Pancreas (tissue), 10 donors: ENCODE measurements at regions not wholly inside any gene's neighbourhood (a gene's known extent, or its start where the extent isn't known, plus 50 kb on each side); places are given as distances from the start of the nearest gene placed in this dataset.

ENCODE experiments used
- ATAC-seq, 4 donors: fragments of 200-7000 bp; cut with Tn5 transposase; one replicate each; pipeline versions ENCODE4 v1.8.0 to v1.9.1; 2020; ENCODE audit warnings: mild to moderate bottlenecking in 4 of 4, moderate library complexity in 4 of 4
- DNase-seq, 6 donors: peaks; one replicate each; pipeline ENCODE4 v3.0.0-alpha.2; 2020
- FAIRE-seq: peaks from 2 replicates; lab custom pipeline; 2012; peaks lifted over from hg19 to GRCh38; lab: Jason Lieb, UNC
- H3K27ac ChIP-seq, 4 donors: fragments of 200-600 bp; sonication (generic); 1 replicate in 3 of 4; 2 replicates in 1 of 4; pipeline versions ENCODE4 v1.5.0 to v1.8.0; 2020
- H3K27me3 ChIP-seq, 4 donors: fragments of 200-600 bp; one replicate each; pipeline ENCODE4 v1.8.0; 2021
- H3K36me3 ChIP-seq, 3 donors: fragments of 200-600 bp; sonication (generic) in 1 of 3; one replicate each; pipeline versions ENCODE4 v1.5.0 to v1.8.0; 2020 to 2021
- H3K4me1 ChIP-seq, 3 donors: fragments of 200-600 bp; one replicate each; pipeline ENCODE4 v1.8.0; 2021
- H3K4me3 ChIP-seq, 4 donors: fragments of 200-600 bp; sonication (generic) in 2 of 4; one replicate each; pipeline versions ENCODE4 v1.5.0 to v1.8.0; 2020 to 2021
- H3K9me3 ChIP-seq, 4 donors: fragments of 200-600 bp; one replicate each; pipeline ENCODE4 v1.8.0; 2021
- WGBS, 2 donors: extraction: QIAGEN DNeasy Blood & Tissue Kit; methylation state at CpG; one replicate each; pipeline ENCODE4 v1.1.7; 2013; 5-methylcytosine and 5-hydroxymethylcytosine counted together
- intact Hi-C, 3 donors: fragments of 100-400 bp; cut with DNase I; formaldehyde crosslinking; loops; one replicate each; pipeline versions ENCODE4 v1.11.1 to v1.14.2; 2022
- TF ChIP-seq, protein P1 (sequence below), 4 donors: fragments of 200-600 bp; sonication (generic) in 3 of 4; IDR thresholded peaks; one replicate each; pipeline versions ENCODE4 v1.5.0 to v1.8.0; 2021; ENCODE audit warnings: antibody characterized with exemption in 4 of 4
- donor health status: healthy with polysubstance abuse.
- donor health status: DM: no; HTN: no; CAD: no; lungs with moderate emphysema.
- donor health status: DM: no; HTN: no; CAD: no.
- donor health status: control.
- donor health status: control.
- donor health status: Bipolar disorder and iron deficiency.
- donor health status: DM: yes; HTN: yes; CAD: no.
- donor health status: DM: no; HTN: no; CAD: no.
- donor health status: DM: no; HTN: no; CAD: no.
- donor health status: DM: yes; HTN: yes; CAD: no.

GRCh38 chr20:60113771-60114170 lies 155.5 kb downstream of the CDH26 start:
- H3K4me1 ChIP-seq: no peaks in the 10 kb centered on the region
- ATAC-seq (no peak), DNase-seq (no peak), FAIRE-seq (no peak)
- TF ChIP-seq, protein P1, sequence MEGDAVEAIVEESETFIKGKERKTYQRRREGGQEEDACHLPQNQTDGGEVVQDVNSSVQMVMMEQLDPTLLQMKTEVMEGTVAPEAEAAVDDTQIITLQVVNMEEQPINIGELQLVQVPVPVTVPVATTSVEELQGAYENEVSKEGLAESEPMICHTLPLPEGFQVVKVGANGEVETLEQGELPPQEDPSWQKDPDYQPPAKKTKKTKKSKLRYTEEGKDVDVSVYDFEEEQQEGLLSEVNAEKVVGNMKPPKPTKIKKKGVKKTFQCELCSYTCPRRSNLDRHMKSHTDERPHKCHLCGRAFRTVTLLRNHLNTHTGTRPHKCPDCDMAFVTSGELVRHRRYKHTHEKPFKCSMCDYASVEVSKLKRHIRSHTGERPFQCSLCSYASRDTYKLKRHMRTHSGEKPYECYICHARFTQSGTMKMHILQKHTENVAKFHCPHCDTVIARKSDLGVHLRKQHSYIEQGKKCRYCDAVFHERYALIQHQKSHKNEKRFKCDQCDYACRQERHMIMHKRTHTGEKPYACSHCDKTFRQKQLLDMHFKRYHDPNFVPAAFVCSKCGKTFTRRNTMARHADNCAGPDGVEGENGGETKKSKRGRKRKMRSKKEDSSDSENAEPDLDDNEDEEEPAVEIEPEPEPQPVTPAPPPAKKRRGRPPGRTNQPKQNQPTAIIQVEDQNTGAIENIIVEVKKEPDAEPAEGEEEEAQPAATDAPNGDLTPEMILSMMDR (IDR thresholded peaks at IDR 0.05): no peak
- peaks cover 0 to 11% (median 0%) of the 10 kb centered on the region in 4 donors for H3K27me3 ChIP-seq
- H3K4me3 ChIP-seq: no peak overlapping the region
- WGBS, 2 donors: 61 to 74% methylated on average over 6 of the region's 6 CpGs
- H3K9me3 ChIP-seq: no peaks in the 10 kb centered on the region
- intact Hi-C loops: loop anchor here in 1 of 3 donors (5.0 kb wide), 1 partner anchor 329 kb away; no protein-coding TSS in a partner anchor
- H3K36me3 ChIP-seq: no peaks in the 10 kb centered on the region
- H3K27ac ChIP-seq: no peak overlapping the region

DNA sequence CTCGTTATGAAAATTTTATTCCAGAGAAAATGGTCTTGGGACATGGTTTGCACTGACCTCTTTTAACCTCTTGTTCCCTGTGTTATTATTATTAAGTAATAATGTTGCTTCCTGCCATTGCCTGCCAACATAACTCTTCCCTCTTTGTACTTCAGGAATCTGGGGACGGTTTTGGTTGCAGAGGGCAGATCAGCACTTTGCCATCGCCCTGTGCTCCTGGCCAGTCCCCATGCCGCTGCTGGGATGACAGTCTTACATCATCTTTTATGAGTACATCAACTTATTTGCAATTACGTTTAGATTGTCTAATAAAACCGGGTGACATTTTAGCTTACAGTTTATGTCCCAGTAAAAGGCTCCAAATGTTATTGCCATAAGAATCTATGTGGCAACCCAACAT lies 157.2 kb downstream of the CDH26 start:
- no peak overlapping the region for H3K27ac ChIP-seq
- ATAC-seq (no peak), DNase-seq (no peak), FAIRE-seq (no peak)
- H3K9me3 ChIP-seq: no peaks in the 10 kb centered on the region
- peaks cover 0 to 11% (median 0%) of the 10 kb centered on the region in 4 donors for H3K27me3 ChIP-seq
- 55 to 57% methylated on average over 6 of the region's 6 CpGs for WGBS, 2 donors
- no peak overlapping the region for H3K4me3 ChIP-seq
- TF ChIP-seq, protein P1 (IDR thresholded peaks at IDR 0.05): no peak
- intact Hi-C loops: no loop called here
- H3K36me3 ChIP-seq: no peaks in the 10 kb centered on the region
- no peaks in the 10 kb centered on the region for H3K4me1 ChIP-seq

GRCh38 chr20:60116128-60116909 lies 158.1 kb downstream of the CDH26 start:
- 77 to 83% methylated on average over 18 of the region's 18 CpGs for WGBS, 2 donors
- intact Hi-C loops: no loop called here
- no peaks in the 10 kb centered on the region for H3K9me3 ChIP-seq
- no peak for FAIRE-seq
- H3K4me3 ChIP-seq: no peak overlapping the region
- no peak overlapping the region for H3K27ac ChIP-seq
- DNase-seq: no peak
- no peaks in the 10 kb centered on the region for H3K4me1 ChIP-seq
- peaks cover 0 to 11% (median 0%) of the 10 kb centered on the region in 4 donors for H3K27me3 ChIP-seq
- no peak for ATAC-seq
- no peaks in the 10 kb centered on the region for H3K36me3 ChIP-seq
- TF ChIP-seq, protein P1 (IDR thresholded peaks at IDR 0.05): no peak

DNA sequence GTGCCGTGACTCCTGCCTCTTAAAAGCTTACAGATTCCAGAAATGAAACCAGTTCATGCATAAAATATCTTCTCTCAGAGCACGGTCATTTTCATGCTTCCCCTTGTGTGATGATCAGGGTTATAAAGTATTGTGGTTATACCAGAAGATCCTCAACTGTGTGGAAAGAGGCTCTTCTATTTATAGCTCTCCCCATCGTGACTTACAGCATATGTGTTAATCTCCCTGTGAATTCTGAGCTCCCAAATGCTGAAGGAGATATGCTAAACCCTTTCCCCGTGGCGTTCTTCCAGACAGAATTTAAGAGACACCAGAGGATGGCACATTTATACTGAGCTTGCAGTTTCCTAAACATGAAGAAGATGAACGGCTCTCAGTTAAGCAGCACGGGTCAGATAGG lies 158.8 kb downstream of the CDH26 start:
- DNase-seq (no peak), ATAC-seq (peak in 2 of 4 donors; percentile 46 to 56), FAIRE-seq (no peak)
- TF ChIP-seq, protein P1 (IDR thresholded peaks at IDR 0.05): no peak
- 41 to 48% methylated on average over 7 of the region's 7 CpGs for WGBS, 2 donors
- Histone ChIP-seq H3K9me3 (no peaks in the 10 kb centered on the region), H3K4me3 (no peak overlapping the region), H3K36me3 (no peaks in the 10 kb centered on the region), H3K27ac (no peak overlapping the region), H3K4me1 (no peaks in the 10 kb centered on the region), H3K27me3 (peaks cover 0 to 11% (median 0%) of the 10 kb centered on the region in 4 donors)
- intact Hi-C loops: no loop called here

GRCh38 chr20:60121903-60122302 lies 163.7 kb downstream of the CDH26 start:
- H3K27ac ChIP-seq: no peak overlapping the region
- H3K4me3 ChIP-seq: no peak overlapping the region
- ATAC-seq (no peak), DNase-seq (no peak), FAIRE-seq (no peak)
- TF ChIP-seq, protein P1 (IDR thresholded peaks at IDR 0.05): no peak
- 34 to 38% methylated on average over 9 of the region's 9 CpGs for WGBS, 2 donors
- peaks cover 0 to 9% (median 1%) of the 10 kb centered on the region in 4 donors for H3K27me3 ChIP-seq
- H3K9me3 ChIP-seq: no peaks in the 10 kb centered on the region
- intact Hi-C loops: no loop called here
- no peaks in the 10 kb centered on the region for H3K36me3 ChIP-seq
- no peaks in the 10 kb centered on the region for H3K4me1 ChIP-seq
